ENCODE measurements at regions not wholly inside any gene's neighbourhood (a gene's known extent, or its start where the extent isn't known, plus 50 kb on each side); places are given as distances from the start of the nearest gene placed in this dataset.
"Not testable (repeated sequence)": the region's sequence is repeated elsewhere in the genome, so short reads cannot be mapped to it uniquely, and the experiment has no call there.

GRCh38 chr2:211157211-211157610, 600.8 kb downstream of the CPS1 start:
- DNase-seq: no peak

GRCh38 chr2:211157856-211158463, 601.6 kb downstream of the CPS1 start:
- DNase-seq: peak in 5 of 6 experiments; percentile 13 to 37 (median 31)

- DNase-seq: no peak
These were observed 603.6 kb downstream of the CPS1 start for GRCh38 chr2:211159972-211160371.

GRCh38 chr2:211161236-211161635, 604.8 kb downstream of the CPS1 start:
- no peak for DNase-seq

GRCh38 chr2:211162911-211163310, 606.5 kb downstream of the CPS1 start:
- no peak for DNase-seq

- no peak for DNase-seq
These were observed 614.4 kb downstream of the CPS1 start for GRCh38 chr2:211170843-211171242.

GRCh38 chr2:211174021-211174420, 617.6 kb downstream of the CPS1 start:
- no peak for DNase-seq

- DNase-seq: no peak
These were observed 618.2 kb downstream of the CPS1 start for GRCh38 chr2:211174631-211175030.

- no peak for DNase-seq
These were observed 619.6 kb downstream of the CPS1 start for GRCh38 chr2:211175956-211176355.

GRCh38 chr2:211176514-211177141, 620.2 kb downstream of the CPS1 start:
- DNase-seq: no peak

- no peak for DNase-seq
These were observed 625.2 kb downstream of the CPS1 start for GRCh38 chr2:211181626-211182025.

- DNase-seq: no peak
These were observed 631.2 kb downstream of the CPS1 start for GRCh38 chr2:211187602-211188001.

- DNase-seq: no peak
These were observed 647.6 kb downstream of the CPS1 start for GRCh38 chr2:211203986-211204385.

GRCh38 chr2:211204456-211204855, 648.1 kb downstream of the CPS1 start:
- no peak for DNase-seq

- no peak for DNase-seq
These were observed 648.5 kb downstream of the CPS1 start for GRCh38 chr2:211204902-211205301.

GRCh38 chr2:211205358-211205757, 649.0 kb downstream of the CPS1 start:
- no peak for DNase-seq

GRCh38 chr2:211205836-211206235, 649.4 kb downstream of the CPS1 start:
- DNase-seq: no peak

GRCh38 chr2:211216221-211216620, 659.8 kb downstream of the CPS1 start:
- no peak for DNase-seq

- not testable (repeated sequence) for DNase-seq
These were observed 663.1 kb downstream of the CPS1 start for GRCh38 chr2:211219548-211219947.

GRCh38 chr2:211225784-211226183, 669.4 kb downstream of the CPS1 start:
- DNase-seq: no peak

- no peak for DNase-seq
These were observed 672.2 kb downstream of the CPS1 start for GRCh38 chr2:211228559-211228958.

- DNase-seq: no peak
These were observed 681.3 kb downstream of the CPS1 start for GRCh38 chr2:211237586-211238275.

GRCh38 chr2:211241891-211242290, 685.5 kb downstream of the CPS1 start:
- no peak for DNase-seq

GRCh38 chr2:211247751-211248150, 691.4 kb downstream of the CPS1 start:
- no peak for DNase-seq
